AG10803 (cell line): ENCODE measurements at regions not wholly inside any gene's neighbourhood (a gene's known extent, or its start where the extent isn't known, plus 50 kb on each side); places are given as distances from the start of the nearest gene placed in this dataset.
"Not testable (repeated sequence)": the region's sequence is repeated elsewhere in the genome, so short reads cannot be mapped to it uniquely, and the experiment has no call there.

ENCODE experiments used
- DNase-seq: peaks from one replicate; pipeline ENCODE4 v3.0.0; 2010; ENCODE audit warnings: low read depth
- H3K4me3 ChIP-seq: 2 replicates; pipeline ENCODE4 v1.5.1; 2011; ENCODE audit warnings: mild to moderate bottlenecking, low read length, control low read depth
- CTCF ChIP-seq: conservative IDR thresholded peaks from 2 replicates; pipeline ENCODE4 v1.5.1; 2011; ENCODE audit warnings: mild to moderate bottlenecking, low read length, control low read depth, inconsistent platforms

GRCh38 chr2:176577054-176577453, 307.8 kb downstream of the MTX2 start:
- no peak for TF ChIP-seq CTCF

GRCh38 chr2:176578292-176578691, 309.1 kb downstream of the MTX2 start:
- H3K4me3 ChIP-seq, DNase-seq: not testable (repeated sequence)

More at GRCh38 chr2:176577054-176577453, 307.8 kb downstream of the MTX2 start:
- H3K4me3 ChIP-seq, result no peak overlapping the region
- no peak for DNase-seq

DNA sequence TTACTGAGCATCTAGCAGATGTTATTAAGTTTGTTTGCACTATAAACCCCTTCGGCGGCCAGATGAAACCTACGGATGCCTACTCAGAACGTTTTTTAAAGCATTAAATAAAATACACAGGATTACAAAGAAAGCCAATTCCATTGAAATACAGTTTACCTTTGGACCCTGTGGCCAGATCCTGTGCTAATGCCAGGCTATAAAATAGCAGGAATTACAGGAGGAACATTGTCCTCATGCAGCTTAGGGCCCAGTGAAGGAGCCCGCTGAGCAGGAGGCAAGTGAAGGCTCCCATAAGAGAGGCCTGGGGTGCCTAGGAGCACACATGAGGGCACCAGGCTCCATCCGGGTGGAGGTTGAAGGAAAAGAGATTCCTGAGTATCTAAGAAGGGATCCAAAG, 310.4 kb downstream of the MTX2 start:
- DNase-seq, result no peak
- TF ChIP-seq CTCF, result no peak
- no peak overlapping the region for H3K4me3 ChIP-seq

GRCh38 chr2:176581557-176582165, 312.4 kb downstream of the MTX2 start:
- TF ChIP-seq CTCF, result no peak
- H3K4me3 ChIP-seq, result no peak overlapping the region
- peak; percentile 24 for DNase-seq

- no peak for TF ChIP-seq CTCF
- no peak overlapping the region for H3K4me3 ChIP-seq
- DNase-seq, result no peak
Measured at GRCh38 chr2:176582176-176582575, 312.9 kb downstream of the MTX2 start.

GRCh38 chr2:176582990-176583481, 313.8 kb downstream of the MTX2 start:
- no peak overlapping the region for H3K4me3 ChIP-seq
- peak; percentile 91 for DNase-seq
- TF ChIP-seq CTCF, result no peak

DNA sequence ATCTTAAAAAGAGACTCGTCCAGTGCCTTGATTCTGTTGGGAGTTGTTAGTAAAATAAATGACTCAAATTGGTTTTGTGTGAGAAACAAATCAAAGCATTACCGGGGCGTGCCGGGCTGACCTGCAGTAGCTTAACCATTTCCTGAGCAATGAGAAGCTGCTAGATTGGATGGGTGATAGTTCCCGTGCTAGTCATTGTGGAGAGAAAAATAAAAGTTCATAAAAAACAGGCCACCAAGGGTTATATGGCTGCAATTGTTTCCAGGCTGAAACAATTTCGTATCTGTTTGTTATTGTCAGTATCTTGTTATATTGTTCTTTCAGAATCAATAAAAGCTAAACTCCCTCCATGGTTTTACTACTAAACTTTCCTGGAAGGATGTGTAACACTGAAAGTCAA, 314.4 kb downstream of the MTX2 start:
- peak; percentile 33 for DNase-seq
- H3K4me3 ChIP-seq, result peak overlapping the region; percentile 32
- TF ChIP-seq CTCF, result no peak
